Common myeloid progenitor, CD34-positive (primary cell): ENCODE measurements at regions not wholly inside any gene's neighbourhood (a gene's known extent, or its start where the extent isn't known, plus 50 kb on each side); places are given as distances from the start of the nearest gene placed in this dataset.

ENCODE experiments used
- CTCF ChIA-PET: fragments of 350-600 bp; sonication (Branson Sonifier 250); formaldehyde crosslinking; loops from one replicate; lab custom pipeline; 2021; ENCODE audit warnings: antibody characterized with exemption; lab: Charles Lee
- POLR2A ChIA-PET: fragments of 350-600 bp; sonication (Branson Sonifier 250); formaldehyde crosslinking; loops from one replicate; lab custom pipeline; 2021; ENCODE audit warnings: antibody characterized with exemption; lab: Charles Lee
- DNase-seq, 3 donors: peaks; one replicate each; pipeline versions ENCODE4 v3.0.0 to v3.0.0-alpha.2; 2013
- H3K27ac ChIP-seq, 2 experiments: 1 replicate in 1 of 2; 2 replicates in 1 of 2; pipeline ENCODE4 v1.7.0; 2013; ENCODE audit warnings: inconsistent platforms in 2 of 2, low read length in 2 of 2, mild to moderate bottlenecking in 2 of 2, low read depth in 1 of 2, moderate library complexity in 1 of 2; ENCODE audit not compliant: severe bottlenecking in 2 of 2, insufficient read depth in 1 of 2, poor library complexity in 1 of 2
- H3K27me3 ChIP-seq, 5 experiments: replicated peaks in 2 of 5; 1 replicate in 3 of 5; 2 replicates in 2 of 5; pipeline versions ENCODE4 v1.6.1 to v1.7.0; 2013; ENCODE audit warnings: low read length in 4 of 5, mild to moderate bottlenecking in 2 of 5, moderate library complexity in 2 of 5, inconsistent platforms in 1 of 5; ENCODE audit not compliant: insufficient read depth in 5 of 5, control insufficient read depth in 4 of 5
- H3K36me3 ChIP-seq, 4 experiments: 1 replicate in 2 of 4; 2 replicates in 2 of 4; pipeline versions ENCODE4 v1.6.1 to v1.7.0; 2013; ENCODE audit warnings: low read length in 3 of 4, control low read depth in 1 of 4, mild to moderate bottlenecking in 1 of 4; ENCODE audit not compliant: control insufficient read depth in 4 of 4, insufficient read depth in 4 of 4
- H3K4me1 ChIP-seq, 4 experiments: 1 replicate in 3 of 4; 2 replicates in 1 of 4; pipeline versions ENCODE4 v1.6.1 to v1.7.1; 2013; ENCODE audit warnings: low read length in 3 of 4, mild to moderate bottlenecking in 3 of 4, control low read depth in 1 of 4, inconsistent platforms in 1 of 4, moderate library complexity in 1 of 4; ENCODE audit not compliant: control insufficient read depth in 4 of 4, insufficient read depth in 4 of 4; ENCODE audit errors: control extremely low read depth in 1 of 4
- H3K4me3 ChIP-seq, 7 experiments: 1 replicate in 4 of 7; 2 replicates in 3 of 7; pipeline versions ENCODE4 v1.5.1 to v1.7.0; 2013; ENCODE audit warnings: mild to moderate bottlenecking in 7 of 7, low read length in 6 of 7, moderate library complexity in 6 of 7, inconsistent platforms in 2 of 7, low read depth in 2 of 7, control low read depth in 1 of 7; ENCODE audit not compliant: insufficient read depth in 4 of 7, control insufficient read depth in 1 of 7; ENCODE audit errors: extremely low read depth in 1 of 7
- H3K9me3 ChIP-seq, 5 experiments: 1 replicate in 4 of 5; 2 replicates in 1 of 5; pipeline versions ENCODE4 v1.6.1 to v1.7.1; 2013; ENCODE audit warnings: low read length in 4 of 5, mild to moderate bottlenecking in 2 of 5, inconsistent platforms in 1 of 5, low read depth in 1 of 5, moderate library complexity in 1 of 5; ENCODE audit not compliant: control insufficient read depth in 4 of 5, insufficient read depth in 2 of 5; ENCODE audit errors: control extremely low read depth in 1 of 5
- WGBS: methylation state at CpG from one replicate; pipeline ENCODE4 v1.1.5; 2013; ENCODE audit not compliant: insufficient coverage; 5-methylcytosine and 5-hydroxymethylcytosine counted together

- DNase-seq: no peak
- CTCF ChIA-PET: no interaction called here
- H3K27ac ChIP-seq: no peak overlapping the region
- no peaks in the 10 kb centered on the region for H3K36me3 ChIP-seq
- no peaks in the 10 kb centered on the region for H3K4me1 ChIP-seq
- no peak overlapping the region for H3K4me3 ChIP-seq
- POLR2A ChIA-PET: no interaction called here
- no peaks in the 10 kb centered on the region for H3K27me3 ChIP-seq
- peaks cover 0 to 6% (median 2%) of the 10 kb centered on the region in 5 experiments for H3K9me3 ChIP-seq
Observed at GRCh38 chr1:14328685-14329084, 269.8 kb upstream of the KAZN start.

- CTCF ChIA-PET: no interaction called here
- H3K9me3 ChIP-seq: peaks cover 0 to 6% (median 2%) of the 10 kb centered on the region in 5 experiments
- H3K36me3 ChIP-seq: no peaks in the 10 kb centered on the region
- no peak overlapping the region for H3K27ac ChIP-seq
- 97% methylated on average over 3 of the region's 4 CpGs for WGBS
- POLR2A ChIA-PET: no interaction called here
- H3K4me3 ChIP-seq: no peak overlapping the region
- H3K4me1 ChIP-seq: no peaks in the 10 kb centered on the region
- DNase-seq: no peak
- no peaks in the 10 kb centered on the region for H3K27me3 ChIP-seq
Observed at GRCh38 chr1:14332158-14332557, 266.3 kb upstream of the KAZN start.

- WGBS: 55% methylated on average over 5 of the region's 7 CpGs
- POLR2A ChIA-PET: no interaction called here
Observed at GRCh38 chr1:14334336-14335176, 263.9 kb upstream of the KAZN start.

GRCh38 chr1:14338509-14338908, 260.0 kb upstream of the KAZN start:
- 98% methylated on average over 3 of the region's 3 CpGs for WGBS
- POLR2A ChIA-PET: no interaction called here

More at GRCh38 chr1:14334336-14335176, 263.9 kb upstream of the KAZN start:
- CTCF ChIA-PET: no interaction called here
- H3K27ac ChIP-seq: no peak overlapping the region
- peak in 1 of 3 donors; percentile 9 for DNase-seq
- H3K4me1 ChIP-seq: no peaks in the 10 kb centered on the region
- no peak overlapping the region for H3K4me3 ChIP-seq
- peaks cover 0 to 6% (median 2%) of the 10 kb centered on the region in 5 experiments for H3K9me3 ChIP-seq
- peaks cover 0 to 2% (median 0%) of the 10 kb centered on the region in 5 experiments for H3K27me3 ChIP-seq
- H3K36me3 ChIP-seq: no peaks in the 10 kb centered on the region

GRCh38 chr1:14339288-14339687, 259.2 kb upstream of the KAZN start:
- ChIA-PET POLR2A (no interaction called here), CTCF (no interaction called here)
- no peaks in the 10 kb centered on the region for H3K36me3 ChIP-seq
- peaks cover 0 to 5% (median 0%) of the 10 kb centered on the region in 5 experiments for H3K27me3 ChIP-seq
- DNase-seq: no peak
- peaks cover 0 to 2% (median 0%) of the 10 kb centered on the region in 5 experiments for H3K9me3 ChIP-seq
- H3K4me1 ChIP-seq: no peaks in the 10 kb centered on the region
- H3K4me3 ChIP-seq: no peak overlapping the region
- WGBS: 35% methylated on average over 4 of the region's 5 CpGs
- no peak overlapping the region for H3K27ac ChIP-seq

More at GRCh38 chr1:14338509-14338908, 260.0 kb upstream of the KAZN start:
- Histone ChIP-seq H3K4me1 (no peaks in the 10 kb centered on the region), H3K9me3 (peaks cover 0 to 2% (median 0%) of the 10 kb centered on the region in 5 experiments), H3K4me3 (no peak overlapping the region), H3K36me3 (no peaks in the 10 kb centered on the region), H3K27ac (no peak overlapping the region), H3K27me3 (peaks cover 0 to 5% (median 0%) of the 10 kb centered on the region in 5 experiments)
- CTCF ChIA-PET: no interaction called here
- no peak for DNase-seq

- Histone ChIP-seq H3K4me3 (no peak overlapping the region), H3K9me3 (peaks cover 0 to 2% (median 0%) of the 10 kb centered on the region in 5 experiments), H3K36me3 (no peaks in the 10 kb centered on the region), H3K4me1 (no peaks in the 10 kb centered on the region), H3K27ac (no peak overlapping the region), H3K27me3 (peaks cover 0 to 5% (median 0%) of the 10 kb centered on the region in 5 experiments)
- ChIA-PET POLR2A (no interaction called here), CTCF (no interaction called here)
- no peak for DNase-seq
- 90% methylated on average over 4 of the region's 5 CpGs for WGBS
Observed at GRCh38 chr1:14340002-14340785, 258.3 kb upstream of the KAZN start.

GRCh38 chr1:14341147-14341546, 257.3 kb upstream of the KAZN start:
- Histone ChIP-seq H3K36me3 (no peaks in the 10 kb centered on the region), H3K9me3 (peaks cover 0 to 2% (median 0%) of the 10 kb centered on the region in 5 experiments), H3K4me3 (no peak overlapping the region), H3K27me3 (peaks cover 0 to 5% (median 0%) of the 10 kb centered on the region in 5 experiments), H3K27ac (no peak overlapping the region), H3K4me1 (no peaks in the 10 kb centered on the region)
- POLR2A ChIA-PET: no interaction called here
- CTCF ChIA-PET: no interaction called here
- DNase-seq: no peak
- 100% methylated on average over 2 of the region's 3 CpGs for WGBS
